GM12878 (cell line): ENCODE measurements at regions not wholly inside any gene's neighbourhood (a gene's known extent, or its start where the extent isn't known, plus 50 kb on each side); places are given as distances from the start of the nearest gene placed in this dataset.

ENCODE experiments used
- BACH1 ChIP-seq: fragments of 450-650 bp; IDR thresholded peaks from 2 replicates; pipeline ENCODE4 v1.6.1; 2017; ENCODE audit warnings: mild to moderate bottlenecking, borderline replicate concordance
- CBX3 ChIP-seq: fragments of 200-600 bp; sonication (generic); IDR thresholded peaks from 2 replicates; pipeline ENCODE4 v1.6.1; 2016; ENCODE audit warnings: low read depth, borderline replicate concordance
- CEBPB ChIP-seq, 2 experiments: fragments of 150-350 bp in 1 of 2; IDR thresholded peaks; 2 replicates each; pipeline ENCODE4 v1.6.1; 2012 to 2014; ENCODE audit warnings: low read depth in 2 of 2, low read length in 2 of 2, borderline replicate concordance in 1 of 2, inconsistent platforms in 1 of 2
- EGR1 ChIP-seq, 2 experiments: IDR thresholded peaks; 1 replicate in 1 of 2; 2 replicates in 1 of 2; pipeline ENCODE4 v1.6.1; 2011 to 2012; ENCODE audit warnings: low read depth in 2 of 2, low read length in 2 of 2, borderline replicate concordance in 1 of 2, mild to moderate bottlenecking in 1 of 2, moderate library complexity in 1 of 2
- ETV6 ChIP-seq, 2 experiments: fragments of 450-650 bp in 1 of 2; IDR thresholded peaks in 1 of 2; conservative IDR thresholded peaks in 1 of 2; 2 replicates each; pipeline ENCODE4 v1.6.1; 2014; ENCODE audit warnings: antibody characterized with exemption in 1 of 2, borderline replicate concordance in 1 of 2, low read depth in 1 of 2, mild to moderate bottlenecking in 1 of 2, moderate library complexity in 1 of 2
- JUND ChIP-seq: IDR thresholded peaks from 2 replicates; pipeline ENCODE4 v1.6.1; 2012; ENCODE audit warnings: low read depth, mild to moderate bottlenecking, low read length, improper control_type of control experiment, moderate library complexity
- KDM1A ChIP-seq: fragments of 200-600 bp; sonication (generic); IDR thresholded peaks from 2 replicates; pipeline ENCODE4 v1.6.1; 2016; ENCODE audit warnings: borderline replicate concordance
- NR2C2 ChIP-seq: IDR thresholded peaks from 2 replicates; pipeline ENCODE4 v1.6.1; 2011; ENCODE audit warnings: borderline replicate concordance, low read depth; ENCODE audit not compliant: control insufficient read depth, insufficient read length
- PML ChIP-seq: IDR thresholded peaks from 2 replicates; pipeline ENCODE4 v1.6.1; 2012; ENCODE audit warnings: low read length, inconsistent platforms
- POLR2AphosphoS5 ChIP-seq: IDR thresholded peaks from 2 replicates; pipeline ENCODE4 v1.6.1; 2011; ENCODE audit warnings: mild to moderate bottlenecking, low read length, inconsistent platforms
- TCF12 ChIP-seq: IDR thresholded peaks from 2 replicates; pipeline ENCODE4 v1.6.1; 2011; ENCODE audit warnings: low read depth, mild to moderate bottlenecking, low read length
- ZNF217 ChIP-seq: fragments of 450-650 bp; IDR thresholded peaks from 2 replicates; pipeline ENCODE4 v1.6.1; 2017; ENCODE audit warnings: antibody characterized with exemption, mild to moderate bottlenecking
- ZNF274 ChIP-seq: IDR thresholded peaks from one replicate; pipeline ENCODE4 v1.8.0; 2011; ENCODE audit not compliant: insufficient read length, insufficient read depth
- TF ChIP-seq, protein P1 (sequence below): IDR thresholded peaks from 2 replicates; pipeline ENCODE4 v1.6.1; 2011; ENCODE audit warnings: low read depth, mild to moderate bottlenecking, low read length, moderate library complexity, borderline replicate concordance; ENCODE audit errors: extremely low read depth

DNA sequence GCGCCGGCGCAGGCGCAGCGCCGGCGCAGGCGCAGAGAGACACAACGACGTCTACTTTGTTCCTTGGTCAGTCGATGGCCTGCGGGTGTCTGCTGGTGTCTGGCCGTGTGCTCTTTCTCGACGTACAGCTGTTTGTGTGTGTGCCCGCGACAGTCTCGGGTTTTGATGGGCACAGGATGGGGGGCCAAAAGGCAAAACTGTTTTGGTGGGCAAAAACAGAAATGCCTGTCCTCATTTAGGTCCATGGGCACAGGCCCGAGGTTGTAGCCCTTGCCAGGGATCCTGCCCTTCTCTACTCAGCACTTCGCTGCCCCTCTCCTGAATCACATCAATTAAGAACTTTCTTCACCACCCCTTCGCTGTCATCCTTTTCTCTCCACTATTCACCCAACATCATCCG, 184.8 kb upstream of the CHL1 start:
- no peak for TF ChIP-seq NR2C2
- TF ChIP-seq, protein P1, sequence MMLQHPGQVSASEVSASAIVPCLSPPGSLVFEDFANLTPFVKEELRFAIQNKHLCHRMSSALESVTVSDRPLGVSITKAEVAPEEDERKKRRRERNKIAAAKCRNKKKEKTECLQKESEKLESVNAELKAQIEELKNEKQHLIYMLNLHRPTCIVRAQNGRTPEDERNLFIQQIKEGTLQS, result no peak
- no peak for TF ChIP-seq KDM1A
- no peak for TF ChIP-seq POLR2AphosphoS5
- no peak for TF ChIP-seq ETV6 (conservative IDR thresholded peaks at IDR 0.05 in 1 of 2, IDR thresholded peaks at IDR 0.05 in 1 of 2; ENCODE audit: borderline replicate concordance in 1 of 2, low read depth in 1 of 2)
- TF ChIP-seq CEBPB (IDR thresholded peaks at IDR 0.05; ENCODE audit: borderline replicate concordance in 1 of 2, low read depth in 2 of 2, low read length in 2 of 2), result no peak
- no peak for TF ChIP-seq JUND
- TF ChIP-seq BACH1, result no peak
- no peak for TF ChIP-seq CBX3
- no peak for TF ChIP-seq ZNF274
- no peak for TF ChIP-seq PML
- TF ChIP-seq ZNF217, result no peak
- TF ChIP-seq TCF12, result no peak
- no peak for TF ChIP-seq EGR1 (IDR thresholded peaks at IDR 0.05; ENCODE audit: borderline replicate concordance in 1 of 2, low read depth in 2 of 2, low read length in 2 of 2)
